IMR-90 (cell line): ENCODE measurements at regions not wholly inside any gene's neighbourhood (a gene's known extent, or its start where the extent isn't known, plus 50 kb on each side); places are given as distances from the start of the nearest gene placed in this dataset.

Experiments used
- ATAC-seq: fragments of 200-7000 bp; cut with Tn5 transposase; 2 replicates; pipeline ENCODE4 v1.9.1; 2020; ENCODE audit warnings: low read depth, mild to moderate bottlenecking, moderate library complexity
- BruUV-seq: library from RNA; stranded (reverse); fragments of 400-500 nt; replicated peaks from 2 replicates; lab custom pipeline; 2021; lab: Mats Ljungman, UMichigan
- CTCF ChIA-PET: fragments of 300-600 bp; formaldehyde crosslinking; extraction: SDS; loops from one replicate; lab custom pipeline; 2021; ENCODE audit warnings: antibody characterized with exemption; lab: Yijun Ruan, JAX
- POLR2A ChIA-PET: fragments of 300-600 bp; sonication (Branson Sonifier 250); formaldehyde crosslinking; loops from one replicate; lab custom pipeline; 2022; ENCODE audit warnings: antibody characterized with exemption; ENCODE audit not compliant: unreplicated experiment; lab: Charles Lee
- DNase-seq: peaks from one replicate; pipeline ENCODE4 v3.0.0; 2013
- H2AFZ ChIP-seq: replicated peaks from 2 replicates; pipeline ENCODE3; 2013; ENCODE audit warnings: low read length, mild to moderate bottlenecking; ENCODE audit not compliant: poor library complexity
- H2AK5ac ChIP-seq: 2 replicates; pipeline ENCODE4 v1.6.1; 2013; ENCODE audit warnings: low read depth, low read length, inconsistent platforms
- H2AK9ac ChIP-seq: replicated peaks from 2 replicates; pipeline ENCODE3; 2013; ENCODE audit warnings: mild to moderate bottlenecking, low read depth, low read length, moderate library complexity; ENCODE audit not compliant: poor library complexity
- H2BK120ac ChIP-seq: 2 replicates; pipeline ENCODE4 v1.6.1; 2013; ENCODE audit warnings: low read depth, low read length, inconsistent platforms
- H2BK15ac ChIP-seq: 3 replicates; pipeline ENCODE4 v1.6.1; 2013; ENCODE audit warnings: low read depth, low read length, inconsistent platforms
- H2BK20ac ChIP-seq: 2 replicates; pipeline ENCODE4 v1.6.1; 2013; ENCODE audit warnings: low read depth, mild to moderate bottlenecking, inconsistent platforms, low read length, moderate library complexity
- H2BK5ac ChIP-seq: 2 replicates; pipeline ENCODE4 v1.6.1; 2013; ENCODE audit warnings: mild to moderate bottlenecking, low read depth, low read length, inconsistent platforms; ENCODE audit not compliant: poor library complexity, severe bottlenecking
- H3K14ac ChIP-seq: replicated peaks from 2 replicates; pipeline ENCODE4 v1.6.1; 2013; ENCODE audit warnings: low read depth, low read length, inconsistent platforms
- H3K18ac ChIP-seq: 2 replicates; pipeline ENCODE4 v1.6.1; 2013; ENCODE audit warnings: low read depth, low read length, control low read depth
- H3K23ac ChIP-seq: 2 replicates; pipeline ENCODE4 v1.6.1; 2013; ENCODE audit warnings: low read depth, low read length, inconsistent platforms
- H3K27ac ChIP-seq: 2 replicates; pipeline ENCODE4 v1.5.1; 2013; ENCODE audit warnings: mild to moderate bottlenecking, control low read depth, low read length; ENCODE audit not compliant: insufficient read depth
- H3K27me3 ChIP-seq: 2 replicates; pipeline ENCODE4 v1.6.1; 2013; ENCODE audit warnings: low read length; ENCODE audit not compliant: control insufficient read depth, insufficient read depth
- H3K36me3 ChIP-seq: 2 replicates; pipeline ENCODE4 v1.6.1; 2013; ENCODE audit warnings: low read length, mixed read lengths; ENCODE audit not compliant: control insufficient read depth, insufficient read depth
- H3K4ac ChIP-seq: 2 replicates; pipeline ENCODE4 v1.6.1; 2013; ENCODE audit warnings: low read depth, low read length, inconsistent platforms
- H3K4me1 ChIP-seq: 2 replicates; pipeline ENCODE4 v1.6.1; 2013; ENCODE audit warnings: low read length, mixed read lengths; ENCODE audit not compliant: control insufficient read depth, insufficient read depth
- H3K4me2 ChIP-seq: 2 replicates; pipeline ENCODE4 v1.6.1; 2013; ENCODE audit warnings: low read depth, mild to moderate bottlenecking, control low read depth, low read length, moderate library complexity
- H3K4me3 ChIP-seq: 2 replicates; pipeline ENCODE4 v1.5.1; 2013; ENCODE audit warnings: low read depth, mild to moderate bottlenecking, control low read depth, low read length, moderate library complexity; ENCODE audit not compliant: insufficient read depth
- H3K56ac ChIP-seq: 2 replicates; pipeline ENCODE4 v1.6.1; 2013; ENCODE audit warnings: low read length, inconsistent platforms; ENCODE audit not compliant: insufficient read depth; ENCODE audit errors: extremely low read depth
- H3K79me1 ChIP-seq, 2 experiments: 2 replicates each; pipeline ENCODE4 v1.6.1; 2013; ENCODE audit warnings: low read length in 2 of 2, inconsistent platforms in 1 of 2, low read depth in 1 of 2
- H3K9ac ChIP-seq: 2 replicates; pipeline ENCODE4 v1.6.1; 2013; ENCODE audit warnings: low read depth, low read length, control low read depth
- H3K9me1 ChIP-seq: 2 replicates; pipeline ENCODE4 v1.6.1; 2013; ENCODE audit warnings: low read length, inconsistent platforms; ENCODE audit not compliant: insufficient read depth
- H3K9me3 ChIP-seq: 2 replicates; pipeline ENCODE4 v1.6.1; 2013; ENCODE audit warnings: low read length; ENCODE audit not compliant: control insufficient read depth, insufficient read depth
- H4K20me1 ChIP-seq: 2 replicates; pipeline ENCODE4 v1.6.1; 2013; ENCODE audit warnings: low read length, inconsistent platforms; ENCODE audit not compliant: insufficient read depth
- H4K5ac ChIP-seq: 2 replicates; pipeline ENCODE4 v1.6.1; 2013; ENCODE audit warnings: mild to moderate bottlenecking, low read depth, low read length, control low read depth
- H4K8ac ChIP-seq, 2 experiments: 2 replicates each; pipeline ENCODE4 v1.6.1; 2013; ENCODE audit warnings: low read depth in 2 of 2, low read length in 2 of 2, control low read depth in 1 of 2, inconsistent platforms in 1 of 2
- H4K91ac ChIP-seq: 2 replicates; pipeline ENCODE4 v1.6.1; 2013; ENCODE audit warnings: low read depth, low read length, inconsistent platforms; ENCODE audit not compliant: insufficient read depth
- RFX5 ChIP-seq: IDR thresholded peaks from 2 replicates; pipeline ENCODE4 v1.8.0; 2012; ENCODE audit warnings: low read depth, mild to moderate bottlenecking, low read length, moderate library complexity
- SMC3 ChIP-seq: fragments of 150-350 bp; IDR thresholded peaks from 2 replicates; pipeline ENCODE4 v1.6.1; 2016; ENCODE audit warnings: low read depth, mild to moderate bottlenecking, antibody characterized with exemption, low read length, moderate library complexity
- USF2 ChIP-seq: fragments of 150-350 bp; IDR thresholded peaks from 2 replicates; pipeline ENCODE4 v1.6.1; 2017; ENCODE audit warnings: mild to moderate bottlenecking, antibody characterized with exemption, low read length, low read depth
- WGBS, 2 experiments: methylation state at CpG; one replicate each; pipeline versions ENCODE4 v1.1.5 to v1.1.7; 2013; ENCODE audit warnings: missing lambda C conversion rate in 2 of 2; ENCODE audit not compliant: insufficient read length in 1 of 2; ENCODE audit errors: extremely low coverage in 2 of 2; 5-methylcytosine and 5-hydroxymethylcytosine counted together
- dilution Hi-C: fragments of 300-500 bp; cut with HindIII; formaldehyde crosslinking; loops from one replicate; pipeline ENCODE4 v1.14.3; 2018; ENCODE audit warnings: low sequenced_read_pairs; ENCODE audit not compliant: unreplicated experiment
- in situ Hi-C: fragments of 300-500 bp; cut with MboI; formaldehyde crosslinking; loops from 3 replicates; pipeline ENCODE4 v1.14.3; 2019; ENCODE audit warnings: low sequenced_read_pairs, inconsistent platforms, mixed read lengths
- intact Hi-C: fragments of 100-400 bp; cut with micrococcal nuclease; formaldehyde crosslinking; loops from 2 replicates; pipeline ENCODE4 v1.10.0; 2022

GRCh38 chr15:91514147-91514546 is 339.4 kb upstream of the SLCO3A1 start:
- Histone ChIP-seq H3K4me1 (peaks cover 10% of the 10 kb centered on the region), H2AK9ac (no peak overlapping the region), H3K4me3 (no peak overlapping the region), H3K27me3 (no peaks in the 10 kb centered on the region), H3K9me1 (peaks cover 19% of the 10 kb centered on the region), H3K4me2 (no peak overlapping the region), H2BK20ac (peak overlapping the region; percentile 28), H3K9me3 (no peaks in the 10 kb centered on the region), H2BK120ac (peak overlapping the region; percentile 75), H4K5ac (no peak overlapping the region), H3K56ac (no peak overlapping the region), H3K79me1 (no peaks in the 10 kb centered on the region), H3K27ac (no peak overlapping the region), H3K18ac (peak overlapping the region; percentile 37; the same call in 1 of the 2 replicates), H3K4ac (peak overlapping the region; percentile 26; the same call in 1 of the 2 replicates), H3K23ac (peak overlapping the region; percentile 8; the same call in 1 of the 2 replicates), H2AK5ac (peak overlapping the region; percentile 6; the same call in 1 of the 2 replicates), H4K8ac (peak overlapping the region in 1 of 2 experiments; percentile 37; a peak in 1 of 4 replicates), H2BK15ac (no peak overlapping the region), H4K91ac (peak overlapping the region; percentile 12), H3K9ac (no peak overlapping the region), H3K14ac (peak overlapping the region; percentile 12; the same call in 1 of the 2 replicates), H2AFZ (no peak overlapping the region), H2BK5ac (no peak overlapping the region), H3K36me3 (no peaks in the 10 kb centered on the region), H4K20me1 (no peaks in the 10 kb centered on the region)
- POLR2A ChIA-PET, result no interaction called here
- in situ Hi-C loops (no loop called here), intact Hi-C loops (no loop called here), dilution Hi-C loops (no loop called here)
- CTCF ChIA-PET, result no interaction called here
- WGBS, 2 experiments, result no CpG with 5 or more reads among the region's 2 CpGs
- DNase-seq, result no peak
- TF ChIP-seq RFX5 (no peak), USF2 (no peak), SMC3 (no peak)
- no TSS peak for BruUV-seq
- ATAC-seq, result no peak
